ENCODE measurements at regions not wholly inside any gene's neighbourhood (a gene's known extent, or its start where the extent isn't known, plus 50 kb on each side); places are given as distances from the start of the nearest gene placed in this dataset.

- no peak for DNase-seq
Measured at GRCh38 chr5:39491210-39491609, 66.4 kb upstream of the DAB2 start.

GRCh38 chr5:39489263-39489662 lies 64.5 kb upstream of the DAB2 start:
- no peak for DNase-seq

- no peak for DNase-seq
Measured at GRCh38 chr5:39486790-39487189, 62.0 kb upstream of the DAB2 start.

- DNase-seq: peak in 1 of 2 experiments; percentile 58
Measured at GRCh38 chr5:39486361-39486760, 61.6 kb upstream of the DAB2 start.

GRCh38 chr5:39485079-39485478 lies 60.3 kb upstream of the DAB2 start:
- DNase-seq: no peak

- no peak for DNase-seq
Measured at GRCh38 chr5:39484673-39485072, 59.9 kb upstream of the DAB2 start.

GRCh38 chr5:39482098-39482497 lies 57.3 kb upstream of the DAB2 start:
- DNase-seq: no peak

- no peak for DNase-seq
Measured at GRCh38 chr5:39479537-39479936, 54.8 kb upstream of the DAB2 start.

- no peak for DNase-seq
Measured at GRCh38 chr5:39478863-39479262, 54.1 kb upstream of the DAB2 start.

GRCh38 chr5:39476843-39477220 lies 52.1 kb upstream of the DAB2 start:
- no peak for DNase-seq

- peak in 1 of 2 experiments; percentile 54 for DNase-seq
Measured at GRCh38 chr5:39475881-39476842, 51.4 kb upstream of the DAB2 start.

- no peak for DNase-seq
Measured at GRCh38 chr5:39475159-39475571, 50.4 kb upstream of the DAB2 start.

All from NCI-H446 (cell line).